Gastroesophageal sphincter (tissue), 3 donors: ENCODE measurements at regions not wholly inside any gene's neighbourhood (a gene's known extent, or its start where the extent isn't known, plus 50 kb on each side); places are given as distances from the start of the nearest gene placed in this dataset.

Experiments used
- CTCF ChIP-seq, 4 experiments: fragments of 200-600 bp in 2 of 4; fragments of 450-650 bp in 2 of 4; sonication (generic) in 1 of 4; IDR thresholded peaks; one replicate each; pipeline ENCODE4 v1.5.1; 2017 to 2019; ENCODE audit warnings: antibody characterized with exemption in 4 of 4, mild to moderate bottlenecking in 2 of 4, moderate library complexity in 2 of 4
- EP300 ChIP-seq: sonication (generic); formaldehyde crosslinking; IDR thresholded peaks from one replicate; pipeline ENCODE4 v1.6.1; 2017; ENCODE audit warnings: antibody characterized with exemption, mild to moderate bottlenecking
- POLR2A ChIP-seq, 2 donors: fragments of 450-650 bp; IDR thresholded peaks; one replicate each; pipeline ENCODE4 v1.6.1; 2017; ENCODE audit warnings: antibody characterized with exemption in 2 of 2, mild to moderate bottlenecking in 2 of 2, moderate library complexity in 1 of 2
- POLR2AphosphoS5 ChIP-seq: sonication (generic); formaldehyde crosslinking; IDR thresholded peaks from one replicate; pipeline ENCODE4 v1.6.1; 2017; ENCODE audit warnings: antibody characterized with exemption

GRCh38 chr4:96486563-96486962 is 646.7 kb downstream of the PDHA2 start:
- TF ChIP-seq POLR2AphosphoS5 (no peak), CTCF (IDR thresholded peaks at IDR 0.05) (no peak), POLR2A (IDR thresholded peaks at IDR 0.05) (no peak), EP300 (no peak)
